NCI-H345 treated with DMSO at 0.1 percent for 48 hours (cell line): ENCODE measurements at regions not wholly inside any gene's neighbourhood (a gene's known extent, or its start where the extent isn't known, plus 50 kb on each side); places are given as distances from the start of the nearest gene placed in this dataset.

Source experiments
- DNase-seq: peaks from one replicate; lab custom pipeline; 2025; ENCODE audit not compliant: unreplicated experiment; lab: John Stamatoyannopoulos, UW

DNA sequence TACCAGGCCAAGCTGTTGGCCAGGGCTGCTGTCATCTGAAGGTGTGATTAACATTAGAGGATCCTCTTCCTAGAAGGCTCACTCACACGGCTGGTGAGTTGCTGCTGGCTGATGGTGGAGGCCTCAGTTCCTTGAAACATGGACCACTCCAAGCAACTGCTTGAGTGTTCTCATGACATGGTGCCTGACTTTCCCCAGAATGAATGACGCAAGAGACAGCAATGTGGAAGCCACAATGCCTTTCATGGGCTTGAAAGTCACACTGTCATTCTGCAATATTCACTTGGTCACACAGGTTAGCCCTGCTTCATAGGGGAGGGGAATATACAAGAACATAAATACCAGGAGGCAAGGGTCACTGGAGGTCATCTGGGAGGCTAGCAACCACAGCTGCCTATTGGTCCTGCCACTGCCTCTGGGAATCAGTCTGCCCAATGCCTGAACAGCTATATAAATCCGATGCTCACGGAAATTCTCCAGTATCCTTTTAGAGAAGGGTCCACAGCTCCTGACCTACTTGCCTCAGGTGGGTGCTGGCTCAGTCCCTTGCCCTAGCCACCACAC, 97.1 kb upstream of the MAML3 start:
- DNase-seq = no peak

DNA sequence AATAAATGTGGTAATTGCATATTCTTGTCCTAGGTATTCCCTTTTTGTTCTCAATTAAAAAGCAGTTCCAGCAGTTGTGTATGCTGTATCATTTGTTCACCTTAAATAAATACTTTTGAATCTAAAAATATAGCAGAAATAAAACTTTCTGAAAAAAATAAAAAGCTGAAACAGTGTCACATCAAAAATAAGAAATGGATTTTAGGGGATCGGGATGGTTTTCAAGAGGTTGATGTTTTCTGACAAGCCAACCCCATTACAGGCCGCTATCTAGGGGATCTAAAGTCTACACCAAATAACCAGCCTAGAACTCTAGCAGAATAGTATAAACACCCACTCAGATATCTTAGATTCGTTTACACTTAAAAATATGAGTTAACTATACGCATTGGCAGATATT, 95.4 kb upstream of the MAML3 start:
- no peak for DNase-seq

DNA sequence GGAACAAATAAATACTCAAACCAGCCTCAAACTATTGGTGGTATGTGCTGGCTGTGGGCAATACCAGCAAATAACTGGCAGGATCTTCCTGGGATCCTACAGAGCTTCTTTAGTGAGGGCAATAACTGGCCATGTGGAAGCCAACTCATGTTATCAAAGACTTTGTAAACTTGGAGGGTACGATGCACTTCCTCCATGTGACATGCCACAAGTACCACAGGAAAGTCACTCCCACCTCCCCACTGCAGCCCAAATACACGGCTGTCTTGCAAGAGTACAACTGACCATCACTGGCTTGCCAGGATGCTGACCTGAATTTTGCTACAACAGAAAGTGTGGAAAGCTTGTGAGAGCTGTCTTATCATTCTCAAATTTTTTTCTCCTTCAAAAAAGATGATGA, 93.3 kb upstream of the MAML3 start:
- DNase-seq = no peak

DNA sequence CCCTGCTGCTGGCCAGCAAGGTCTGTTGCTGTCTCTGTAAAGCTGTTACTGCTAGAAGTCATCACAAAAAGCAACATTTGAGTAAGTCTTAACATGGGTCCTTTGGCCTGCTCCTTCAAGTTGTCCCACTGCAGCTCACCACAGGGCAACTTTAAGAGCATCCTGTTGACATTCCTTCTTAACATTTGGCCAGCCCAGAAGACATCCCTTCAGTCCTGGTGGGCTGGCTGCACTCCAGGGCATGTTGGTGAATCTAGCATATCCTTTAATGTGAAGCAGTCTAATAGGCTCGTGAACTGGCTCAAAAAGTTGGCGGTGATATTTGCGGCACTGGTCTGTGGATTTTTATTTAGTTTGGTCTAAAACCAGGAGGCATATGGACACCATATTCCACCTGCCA, 92.2 kb upstream of the MAML3 start:
- no peak for DNase-seq

DNA sequence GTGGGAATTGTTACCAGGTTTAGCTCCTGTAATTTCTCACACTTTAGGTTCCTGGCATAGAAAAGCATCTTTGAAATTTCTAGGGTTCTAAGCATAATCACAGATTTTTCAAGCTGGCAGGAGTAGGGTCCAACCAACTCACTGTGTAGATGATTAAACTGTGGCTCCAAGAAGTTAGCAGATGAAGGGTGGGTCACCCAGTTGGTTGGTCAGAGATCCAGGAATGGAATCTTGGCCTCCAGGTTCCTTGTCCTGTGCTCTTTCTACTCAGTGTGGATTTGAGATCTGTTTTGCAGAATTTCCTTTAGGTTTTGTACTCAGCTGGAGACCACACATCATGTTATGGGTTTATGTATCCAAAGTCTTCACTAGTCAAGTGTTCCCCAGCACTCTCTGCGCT, 90.3 kb upstream of the MAML3 start:
- DNase-seq = no peak

DNA sequence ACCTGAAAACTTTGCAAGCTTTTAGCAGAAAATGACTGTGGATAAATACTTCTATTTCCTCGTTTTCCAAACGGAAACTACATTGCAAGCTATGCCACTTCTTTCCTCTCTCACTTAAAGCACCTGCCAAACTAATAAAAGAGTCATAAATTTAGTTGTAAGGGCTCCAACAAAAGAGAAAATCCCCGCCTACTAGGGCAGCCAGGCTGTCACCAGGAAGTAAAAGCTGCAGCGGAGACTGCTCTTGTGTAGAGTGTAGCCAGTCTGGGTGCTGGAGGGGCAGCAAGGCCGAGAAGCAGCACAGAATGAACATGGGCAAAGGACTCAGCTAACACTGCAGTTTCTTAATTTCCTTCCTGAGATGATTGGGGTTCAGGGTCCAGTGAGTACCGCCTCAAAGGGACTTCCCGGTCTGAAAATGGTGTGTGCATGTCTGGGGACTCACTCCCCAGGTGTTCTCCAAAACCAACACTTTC, 89.3 kb upstream of the MAML3 start:
- DNase-seq = peak; percentile 52

DNA sequence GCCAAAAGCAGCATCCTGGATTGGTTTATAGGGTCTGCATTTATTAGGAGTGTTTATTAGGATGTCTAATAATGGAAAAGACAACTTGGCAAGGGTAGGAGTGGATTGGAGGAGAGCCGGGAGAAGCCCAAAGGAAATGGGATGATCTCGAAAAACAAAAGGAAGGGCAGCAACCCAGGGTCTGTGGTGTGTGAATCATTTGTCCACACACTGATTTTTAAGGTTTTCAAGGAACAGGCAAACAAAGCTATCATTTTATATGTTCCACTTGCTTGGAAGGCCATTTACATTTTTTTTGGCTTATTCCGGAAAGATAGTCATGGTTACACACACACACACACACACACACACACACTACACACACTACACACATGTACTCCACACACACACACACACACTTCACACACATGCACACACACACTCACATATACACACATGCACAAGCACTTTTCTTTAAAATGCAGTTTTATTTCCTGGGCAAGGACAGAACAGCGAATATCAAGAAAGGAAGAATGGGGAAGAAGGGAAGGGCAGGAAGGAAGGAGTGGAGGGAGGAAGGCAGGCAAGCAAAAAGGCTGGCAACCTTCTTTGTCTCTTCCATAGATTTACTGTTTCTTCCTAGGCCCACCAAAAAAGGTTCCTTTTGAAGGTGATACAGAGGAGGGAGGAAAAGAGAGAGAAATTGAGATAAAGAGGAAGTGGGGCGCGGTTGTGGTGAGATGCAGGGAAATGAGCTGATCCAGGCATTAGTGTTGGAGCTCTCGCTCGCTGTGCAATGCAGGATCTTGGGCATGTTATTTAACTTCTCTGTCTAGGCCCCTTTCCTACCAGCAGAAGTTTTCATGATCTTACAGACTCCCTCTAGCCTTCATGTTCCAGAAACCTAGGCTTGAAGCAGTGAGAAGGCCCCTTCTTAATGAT, 88.6 kb upstream of the MAML3 start:
- no peak for DNase-seq

DNA sequence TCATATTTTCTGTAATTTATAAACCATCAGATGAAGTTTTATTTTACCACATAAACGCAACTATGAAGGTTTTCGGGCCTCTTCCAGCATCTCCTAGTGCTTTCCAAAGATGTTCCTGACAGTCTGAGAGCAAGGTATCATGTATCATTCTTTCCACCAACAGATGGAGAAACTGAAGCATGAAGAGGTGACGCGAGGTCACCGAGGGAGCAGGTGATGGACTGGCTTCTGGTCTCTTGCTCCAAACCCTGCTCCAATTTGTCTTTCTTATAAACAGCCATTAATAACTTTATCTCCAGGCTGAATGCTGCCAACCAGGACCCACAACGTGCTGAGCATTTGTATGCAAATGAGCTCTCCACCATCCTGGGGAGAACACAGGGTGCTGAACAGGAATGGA, 86.3 kb upstream of the MAML3 start:
- DNase-seq = no peak

DNA sequence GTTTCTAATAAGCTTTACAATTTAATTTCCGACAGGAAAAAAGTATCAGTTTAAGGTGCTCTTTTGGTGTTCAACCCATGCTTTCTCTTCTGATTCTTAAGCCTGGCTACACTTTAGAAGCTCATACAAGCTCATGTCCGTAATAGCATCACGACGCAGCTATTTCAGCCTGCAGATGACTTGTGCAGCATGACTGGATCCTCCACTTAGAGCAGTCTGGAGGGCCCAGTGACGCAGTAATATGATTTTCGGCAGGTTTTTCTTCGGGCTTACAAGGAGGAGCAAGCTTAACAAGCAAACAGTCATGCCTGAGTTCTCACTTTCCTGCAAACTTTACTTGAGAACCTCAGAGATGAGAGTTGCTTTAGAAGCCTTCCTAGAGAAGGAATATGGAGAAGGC, 85.3 kb upstream of the MAML3 start:
- no peak for DNase-seq

DNA sequence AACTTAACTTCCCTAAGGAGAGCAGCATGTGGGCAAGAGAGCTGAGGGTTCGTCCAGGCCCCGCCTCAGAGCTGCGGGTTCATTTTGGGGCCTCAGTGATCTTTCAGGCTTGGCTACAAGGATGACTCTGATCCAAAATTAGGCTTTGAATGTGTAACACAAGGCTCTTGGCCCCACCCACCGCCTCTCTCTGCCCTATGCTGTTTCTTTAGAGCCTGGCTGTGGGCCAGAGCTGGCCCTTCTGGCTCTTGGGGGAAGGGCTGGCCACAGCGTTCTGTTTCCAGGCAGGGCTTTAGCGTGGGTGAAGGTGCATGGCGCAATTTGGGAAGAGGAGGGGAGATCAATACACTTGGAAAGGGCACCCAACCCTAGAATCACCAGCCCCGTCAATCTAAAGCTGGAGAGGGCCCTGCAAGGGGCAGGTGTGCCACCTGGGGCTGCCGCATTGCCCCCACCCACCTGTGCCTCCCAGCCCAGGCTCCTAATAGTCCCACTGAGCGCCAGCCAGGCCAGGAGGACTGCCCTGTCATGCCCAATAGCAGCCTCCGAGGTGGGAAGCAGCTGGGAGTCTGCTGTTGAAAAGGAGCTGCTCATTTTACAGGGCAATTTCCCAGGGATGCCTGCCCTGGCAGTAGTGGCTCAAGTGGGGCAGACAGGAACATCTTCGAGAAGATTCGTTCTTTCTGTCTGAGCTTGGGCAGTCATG, 84.5 kb upstream of the MAML3 start:
- peak; percentile 80 for DNase-seq

DNA sequence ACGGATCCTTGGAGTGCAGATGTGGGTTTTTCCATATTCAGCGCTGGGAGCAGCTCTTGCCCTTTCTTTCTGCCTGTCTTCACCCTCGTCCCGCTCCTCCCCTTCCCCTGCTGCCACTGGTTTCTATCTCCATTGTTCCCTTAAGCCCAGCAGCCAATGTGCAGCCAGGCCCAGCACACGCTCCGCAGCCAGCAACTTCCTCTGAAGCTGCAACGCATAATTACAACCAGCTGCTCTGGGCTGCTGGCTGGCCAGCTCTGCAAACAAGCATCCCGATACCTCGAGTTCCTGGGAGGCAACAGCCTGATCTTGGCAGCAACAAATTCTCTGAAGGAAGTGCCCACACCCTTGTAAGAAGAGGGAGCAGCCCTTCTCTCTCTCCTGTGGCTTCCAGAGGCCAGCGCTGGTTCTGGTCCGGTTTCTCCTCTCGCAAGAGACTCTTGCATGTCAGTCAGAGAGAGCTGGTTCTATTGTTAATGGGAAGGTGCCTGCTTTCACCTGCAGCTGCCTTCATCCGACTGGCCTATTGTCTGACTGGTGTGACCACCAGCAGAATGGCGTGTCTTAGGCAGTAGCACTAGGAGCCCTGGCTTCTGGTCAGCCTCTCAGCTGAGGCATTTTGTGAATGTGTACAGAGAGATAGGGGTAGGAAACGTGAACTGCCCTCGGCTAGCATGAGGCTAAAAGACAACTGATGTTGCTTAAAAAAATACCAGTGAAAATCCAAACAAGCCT, 83.8 kb upstream of the MAML3 start:
- DNase-seq = peak; percentile 88

DNA sequence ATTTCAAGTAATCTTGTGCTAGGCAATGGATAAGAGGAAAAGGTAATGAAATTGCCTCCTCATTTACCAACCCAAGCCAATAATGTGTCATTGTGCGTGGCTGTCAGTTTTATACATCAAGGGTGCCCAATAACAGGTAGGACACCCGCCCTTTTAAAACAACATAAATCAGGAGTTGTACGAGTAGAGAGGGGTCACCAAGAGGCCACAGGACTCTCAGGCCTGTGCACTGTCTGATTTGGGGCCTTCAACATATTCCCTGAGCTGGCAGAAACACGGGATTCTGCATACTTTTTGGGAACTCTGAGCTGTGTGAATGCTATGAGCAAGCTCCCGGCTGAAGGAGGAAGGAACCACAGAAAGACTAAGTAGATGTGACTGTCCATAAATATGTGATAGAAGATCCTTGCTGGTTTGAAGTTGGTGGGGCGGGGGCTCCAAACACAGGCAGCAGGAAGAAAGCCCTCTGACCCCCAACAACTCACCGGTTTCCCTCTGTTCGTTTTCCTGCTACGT, 82.7 kb upstream of the MAML3 start:
- no peak for DNase-seq

DNA sequence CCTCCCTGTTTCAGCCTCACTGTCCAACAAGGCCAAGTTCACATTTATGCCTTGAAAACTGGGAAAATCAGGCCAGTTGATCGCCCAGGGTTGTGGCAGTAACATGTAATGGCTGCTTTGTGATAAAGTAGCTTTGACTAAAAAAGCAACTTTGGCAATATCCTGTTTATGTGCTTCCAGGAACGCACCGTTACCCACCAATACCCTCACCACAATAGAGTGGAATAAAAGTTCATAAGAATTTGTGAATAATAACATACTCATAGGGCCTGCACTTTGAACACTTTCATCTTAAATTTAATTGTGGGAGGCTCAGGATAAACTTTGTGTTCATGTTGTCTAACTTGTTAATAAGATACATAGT, 80.7 kb upstream of the MAML3 start:
- DNase-seq = no peak

DNA sequence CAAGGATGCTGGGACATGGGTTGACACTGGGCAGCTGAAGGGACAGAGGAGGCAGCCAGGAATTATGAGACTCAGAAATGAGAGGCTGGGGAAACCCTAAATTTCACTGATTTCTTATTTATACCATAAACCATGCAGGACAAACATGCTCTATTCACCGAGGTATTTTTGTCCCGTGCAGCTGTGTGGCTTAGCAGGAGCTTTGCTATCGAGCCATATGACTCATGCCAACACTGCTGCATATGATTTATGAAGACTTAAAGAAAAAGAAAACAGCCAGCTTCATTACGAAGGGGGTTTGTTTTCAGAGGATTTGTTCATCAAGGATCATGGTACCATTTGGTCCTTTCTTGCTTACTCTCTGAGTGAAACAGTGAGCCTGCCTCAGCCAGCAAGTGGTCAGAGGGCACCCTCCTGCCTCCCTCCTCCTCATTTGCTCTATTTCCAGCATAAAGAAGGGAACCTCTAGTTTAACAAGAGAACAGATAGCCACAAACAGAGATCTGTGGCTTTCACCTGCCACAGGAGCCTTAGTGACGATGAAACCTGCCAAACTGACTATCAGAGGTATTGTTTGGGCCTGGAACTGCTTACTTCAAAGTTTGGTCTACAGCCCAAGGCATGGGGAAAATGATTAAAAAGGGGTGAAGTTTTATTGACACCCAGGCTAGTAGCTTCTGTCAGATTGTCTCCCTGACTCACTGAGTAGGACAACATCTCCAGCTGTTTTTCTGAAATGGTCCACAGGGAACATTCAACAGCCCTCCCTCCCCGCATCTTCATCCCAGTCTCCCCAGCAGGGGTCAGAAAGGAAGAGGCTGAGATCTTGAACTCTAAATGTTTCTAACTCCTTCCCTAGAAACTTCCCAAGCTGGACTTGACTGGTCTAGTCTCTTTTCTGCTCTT, 80.1 kb upstream of the MAML3 start:
- DNase-seq = no peak

DNA sequence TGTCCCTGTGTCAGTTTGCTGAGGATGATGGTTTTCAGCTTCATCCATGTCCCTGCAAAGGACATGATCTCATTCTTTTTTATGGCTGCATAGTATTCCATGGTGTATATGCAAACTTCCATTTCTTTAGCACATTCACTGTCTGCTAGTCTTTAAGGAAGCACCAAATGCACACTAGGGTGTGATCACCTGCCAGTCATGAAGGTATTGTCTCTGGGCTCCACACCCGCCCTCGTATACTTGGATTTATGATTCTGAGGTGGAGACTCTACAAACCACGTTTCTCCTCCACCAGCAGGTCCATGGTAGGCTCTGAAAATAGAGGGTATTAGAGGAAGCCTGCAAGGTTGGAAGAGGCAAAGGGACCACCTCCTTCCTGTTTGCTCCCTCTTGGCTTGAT, 75.9 kb upstream of the MAML3 start:
- DNase-seq = no peak

DNA sequence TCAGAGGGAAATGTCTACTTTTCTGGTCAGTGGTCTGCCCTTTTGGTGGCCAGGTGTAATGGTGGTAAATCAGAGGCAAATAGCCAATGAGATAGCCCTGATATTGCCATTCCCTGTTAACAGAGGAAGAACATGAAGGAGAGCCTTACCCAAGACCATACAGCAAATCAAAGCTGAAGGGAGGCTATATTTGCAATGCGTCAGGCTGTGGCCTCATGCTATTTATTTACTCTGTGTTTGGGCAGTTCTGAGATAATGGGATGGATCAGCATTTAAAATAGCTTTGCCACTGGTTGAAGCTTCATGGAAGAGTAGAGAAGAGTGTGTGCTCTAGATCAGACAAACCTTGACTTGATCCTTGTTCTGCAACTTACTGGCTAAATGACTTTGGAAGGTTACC, 73.3 kb upstream of the MAML3 start:
- DNase-seq = no peak

DNA sequence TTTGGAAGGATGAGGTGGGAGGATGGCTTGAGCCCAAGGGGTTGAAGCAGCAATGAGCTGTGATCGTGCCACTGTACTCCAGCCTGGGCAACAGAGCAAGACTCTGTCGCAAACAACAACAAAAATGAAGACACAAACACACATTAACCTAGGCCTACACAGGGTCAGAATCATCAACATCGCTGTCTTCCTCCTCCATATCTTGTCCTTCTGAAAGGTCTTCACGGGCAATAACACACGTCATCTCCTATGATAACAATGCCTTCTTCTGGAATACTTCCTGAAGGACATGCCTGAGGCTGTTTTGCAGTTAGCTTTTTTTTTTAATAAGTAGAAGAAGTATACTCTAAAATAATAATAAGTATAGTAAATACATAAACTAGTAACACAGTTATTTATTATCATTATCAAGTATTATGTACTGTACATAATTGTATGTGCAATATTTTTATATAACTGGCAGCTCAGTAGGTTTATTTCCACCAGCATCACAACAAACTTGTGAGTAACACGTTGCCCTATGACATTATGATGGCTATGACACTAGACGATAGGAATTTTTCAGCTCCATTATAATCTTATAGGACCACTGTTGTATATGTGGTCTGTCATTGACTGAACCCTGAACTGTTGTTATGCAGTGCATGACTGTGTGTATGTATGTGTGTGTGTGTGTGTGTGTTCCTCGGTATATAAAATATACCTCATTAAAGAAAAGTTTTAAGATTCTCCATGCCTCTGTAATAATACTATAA, 69.2 kb upstream of the MAML3 start:
- DNase-seq = no peak

DNA sequence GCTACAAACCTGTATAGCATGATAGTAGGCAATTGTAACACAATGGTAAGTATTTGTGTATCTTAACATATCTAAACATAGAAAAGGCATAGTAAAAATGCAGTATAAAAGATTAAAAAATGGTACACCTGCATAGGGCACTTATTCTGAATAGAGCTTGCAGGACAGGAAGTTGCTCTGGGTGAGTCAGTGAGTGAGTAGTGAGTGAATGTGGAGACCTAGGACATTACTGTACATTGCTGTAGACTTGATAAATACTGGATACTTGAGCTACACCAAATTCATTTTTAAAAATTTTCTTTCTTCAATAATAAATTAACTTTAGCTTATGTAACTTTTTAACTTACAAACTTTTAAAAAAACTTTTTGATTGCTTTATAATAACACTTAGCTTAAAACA, 68.2 kb upstream of the MAML3 start:
- DNase-seq = no peak

DNA sequence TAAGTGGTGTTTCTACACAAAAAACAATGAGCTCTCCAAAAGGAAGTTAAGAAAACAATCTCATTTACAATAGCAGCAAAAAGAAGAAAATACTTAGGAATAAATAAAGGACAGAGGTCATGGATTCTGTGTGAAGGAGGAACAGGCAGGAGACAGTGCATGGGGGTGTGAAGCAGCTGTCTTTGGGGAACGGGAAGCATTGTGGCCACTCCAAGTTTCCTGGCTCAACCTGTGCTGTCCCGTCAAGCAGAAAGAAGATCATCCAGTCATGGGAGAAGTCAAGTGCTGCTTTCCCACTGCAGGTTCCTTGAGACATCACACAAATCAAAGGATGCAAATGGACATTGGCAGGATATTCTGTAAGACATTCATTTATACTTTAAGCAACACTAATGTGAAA, 66.1 kb upstream of the MAML3 start:
- DNase-seq = no peak

DNA sequence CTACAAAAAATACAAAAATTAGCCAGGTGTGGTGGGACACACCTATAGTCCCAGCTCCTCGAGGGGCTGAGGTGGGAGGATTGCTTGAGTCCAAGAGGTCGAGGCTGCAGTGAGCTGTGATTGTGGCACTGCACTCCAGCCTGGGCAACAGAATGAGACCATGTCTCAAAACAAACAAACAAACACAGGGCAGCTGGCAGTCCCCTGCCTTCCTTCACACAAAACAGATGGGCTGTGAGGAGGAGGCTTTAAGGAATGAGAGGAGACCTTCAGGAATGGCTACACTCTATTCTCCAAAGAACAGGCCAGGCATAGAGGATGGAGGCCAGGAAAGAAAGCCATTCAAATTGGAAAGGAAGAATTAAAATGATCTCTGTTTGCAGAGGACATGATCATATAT, 65.6 kb upstream of the MAML3 start:
- DNase-seq = no peak
